OCI-LY1 (cell line): ENCODE measurements at regions not wholly inside any gene's neighbourhood (a gene's known extent, or its start where the extent isn't known, plus 50 kb on each side); places are given as distances from the start of the nearest gene placed in this dataset.

Source experiments
- H2AFZ ChIP-seq: fragments of 200-600 bp; sonication (generic), shearing (Covaris generic); 2 replicates; pipeline ENCODE4 v1.6.0; 2014; ENCODE audit warnings: antibody characterized with exemption, mild to moderate bottlenecking, low read length
- H3F3A ChIP-seq: fragments of 200-600 bp; sonication (generic), shearing (Covaris generic); 2 replicates; pipeline ENCODE4 v1.6.0; 2014; ENCODE audit warnings: mild to moderate bottlenecking, antibody characterized with exemption, low read length, moderate library complexity; ENCODE audit not compliant: insufficient read depth
- H3K27ac ChIP-seq: fragments of 200-600 bp; sonication (generic); 2 replicates; pipeline ENCODE4 v1.5.1; 2014; ENCODE audit warnings: low read length, mixed run types, mild to moderate bottlenecking, low read depth; ENCODE audit not compliant: poor library complexity, severe bottlenecking
- H3K27me3 ChIP-seq: fragments of 200-600 bp; sonication (generic); 2 replicates; pipeline ENCODE4 v1.6.0; 2014; ENCODE audit warnings: antibody characterized with exemption, mild to moderate bottlenecking, low read length, moderate library complexity; ENCODE audit not compliant: insufficient read depth
- H3K36me3 ChIP-seq: fragments of 200-600 bp; sonication (generic); 2 replicates; pipeline ENCODE4 v1.6.1; 2014; ENCODE audit warnings: mild to moderate bottlenecking, antibody characterized with exemption, low read length, moderate library complexity, mixed read lengths; ENCODE audit not compliant: insufficient read depth
- H3K4me1 ChIP-seq: fragments of 200-600 bp; sonication (generic); 2 replicates; pipeline ENCODE4 v1.5.1; 2014; ENCODE audit warnings: mild to moderate bottlenecking, low read length, moderate library complexity; ENCODE audit not compliant: insufficient read depth, severe bottlenecking
- H3K4me2 ChIP-seq: fragments of 200-600 bp; sonication (generic), shearing (Covaris generic); 2 replicates; pipeline ENCODE4 v1.6.1; 2014; ENCODE audit warnings: low read length
- H3K4me3 ChIP-seq: fragments of 200-600 bp; sonication (generic); 2 replicates; pipeline ENCODE4 v1.5.1; 2014; ENCODE audit warnings: low read length, low read depth, mild to moderate bottlenecking, mixed read lengths; ENCODE audit not compliant: poor library complexity, severe bottlenecking
- H3K79me2 ChIP-seq: fragments of 200-600 bp; shearing (Covaris generic); 2 replicates; pipeline ENCODE4 v1.6.1; 2016; ENCODE audit warnings: mixed run types, low read length, mixed read lengths; ENCODE audit not compliant: insufficient read depth
- H3K9ac ChIP-seq: fragments of 200-600 bp; sonication (generic), shearing (Covaris generic); 2 replicates; pipeline ENCODE4 v1.6.1; 2014; ENCODE audit warnings: mild to moderate bottlenecking, low read length, mixed read lengths
- H3K9me2 ChIP-seq: fragments of 200-600 bp; sonication (generic), shearing (Covaris generic); 2 replicates; pipeline ENCODE4 v1.6.1; 2014; ENCODE audit warnings: low read depth, mild to moderate bottlenecking, low read length, mixed read lengths
- H3K9me3 ChIP-seq: fragments of 200-600 bp; shearing (Covaris generic); 2 replicates; pipeline ENCODE4 v1.6.1; 2014; ENCODE audit warnings: low read length, mixed read lengths
- H4K20me1 ChIP-seq: fragments of 200-600 bp; sonication (generic), shearing (Covaris generic); 2 replicates; pipeline ENCODE4 v1.6.0; 2016; ENCODE audit warnings: mild to moderate bottlenecking, low read length; ENCODE audit not compliant: insufficient read depth
- EZH2 ChIP-seq: fragments of 200-600 bp; sonication (generic), shearing (Covaris generic); IDR thresholded peaks from 2 replicates; pipeline ENCODE4 v1.8.0; 2017; ENCODE audit warnings: borderline replicate concordance, mixed run types, mild to moderate bottlenecking, antibody characterized with exemption, low read length, moderate library complexity, mixed read lengths
- TF ChIP-seq, protein P1 (sequence below): fragments of 200-600 bp; sonication (generic), shearing (Covaris generic); IDR thresholded peaks from 2 replicates; pipeline ENCODE4 v1.5.1; 2017; ENCODE audit warnings: mild to moderate bottlenecking, antibody characterized with exemption, low read length, moderate library complexity, mixed read lengths

DNA sequence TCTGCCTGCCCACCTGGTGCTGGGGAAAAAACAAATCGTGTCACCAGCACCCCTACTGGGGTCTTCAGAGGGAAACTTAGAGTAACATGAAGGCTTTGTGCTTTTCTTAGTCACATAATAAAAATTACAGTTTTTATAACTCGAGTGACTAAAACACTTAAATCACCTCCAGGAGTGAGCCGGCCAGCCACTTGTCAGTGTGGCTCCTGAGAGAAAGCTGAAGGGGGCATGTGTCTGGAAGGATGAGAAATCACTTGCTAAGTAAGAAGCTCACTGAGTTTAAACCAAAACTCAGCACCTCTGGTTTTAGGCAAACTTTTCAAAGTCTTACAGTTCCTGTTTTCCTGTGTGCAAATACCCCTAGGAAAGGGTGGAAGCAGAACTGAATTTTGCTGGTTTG is 372.2 kb downstream of the CDH26 start:
- H4K20me1 ChIP-seq, result no peaks in the 10 kb centered on the region
- H3K9ac ChIP-seq, result no peak overlapping the region
- no peaks in the 10 kb centered on the region for H3K79me2 ChIP-seq
- no peak overlapping the region for H3K4me3 ChIP-seq
- H2AFZ ChIP-seq, result no peak overlapping the region
- no peak for TF ChIP-seq EZH2
- TF ChIP-seq, protein P1, sequence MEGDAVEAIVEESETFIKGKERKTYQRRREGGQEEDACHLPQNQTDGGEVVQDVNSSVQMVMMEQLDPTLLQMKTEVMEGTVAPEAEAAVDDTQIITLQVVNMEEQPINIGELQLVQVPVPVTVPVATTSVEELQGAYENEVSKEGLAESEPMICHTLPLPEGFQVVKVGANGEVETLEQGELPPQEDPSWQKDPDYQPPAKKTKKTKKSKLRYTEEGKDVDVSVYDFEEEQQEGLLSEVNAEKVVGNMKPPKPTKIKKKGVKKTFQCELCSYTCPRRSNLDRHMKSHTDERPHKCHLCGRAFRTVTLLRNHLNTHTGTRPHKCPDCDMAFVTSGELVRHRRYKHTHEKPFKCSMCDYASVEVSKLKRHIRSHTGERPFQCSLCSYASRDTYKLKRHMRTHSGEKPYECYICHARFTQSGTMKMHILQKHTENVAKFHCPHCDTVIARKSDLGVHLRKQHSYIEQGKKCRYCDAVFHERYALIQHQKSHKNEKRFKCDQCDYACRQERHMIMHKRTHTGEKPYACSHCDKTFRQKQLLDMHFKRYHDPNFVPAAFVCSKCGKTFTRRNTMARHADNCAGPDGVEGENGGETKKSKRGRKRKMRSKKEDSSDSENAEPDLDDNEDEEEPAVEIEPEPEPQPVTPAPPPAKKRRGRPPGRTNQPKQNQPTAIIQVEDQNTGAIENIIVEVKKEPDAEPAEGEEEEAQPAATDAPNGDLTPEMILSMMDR, result no peak
- no peaks in the 10 kb centered on the region for H3K36me3 ChIP-seq
- H3F3A ChIP-seq, result no peaks in the 10 kb centered on the region
- H3K27ac ChIP-seq, result no peak overlapping the region
- no peaks in the 10 kb centered on the region for H3K9me3 ChIP-seq
- H3K4me2 ChIP-seq, result no peak overlapping the region
- H3K4me1 ChIP-seq, result no peaks in the 10 kb centered on the region
- H3K27me3 ChIP-seq, result no peaks in the 10 kb centered on the region; the same call in 1 of the 2 replicates
- no peaks in the 10 kb centered on the region for H3K9me2 ChIP-seq

DNA sequence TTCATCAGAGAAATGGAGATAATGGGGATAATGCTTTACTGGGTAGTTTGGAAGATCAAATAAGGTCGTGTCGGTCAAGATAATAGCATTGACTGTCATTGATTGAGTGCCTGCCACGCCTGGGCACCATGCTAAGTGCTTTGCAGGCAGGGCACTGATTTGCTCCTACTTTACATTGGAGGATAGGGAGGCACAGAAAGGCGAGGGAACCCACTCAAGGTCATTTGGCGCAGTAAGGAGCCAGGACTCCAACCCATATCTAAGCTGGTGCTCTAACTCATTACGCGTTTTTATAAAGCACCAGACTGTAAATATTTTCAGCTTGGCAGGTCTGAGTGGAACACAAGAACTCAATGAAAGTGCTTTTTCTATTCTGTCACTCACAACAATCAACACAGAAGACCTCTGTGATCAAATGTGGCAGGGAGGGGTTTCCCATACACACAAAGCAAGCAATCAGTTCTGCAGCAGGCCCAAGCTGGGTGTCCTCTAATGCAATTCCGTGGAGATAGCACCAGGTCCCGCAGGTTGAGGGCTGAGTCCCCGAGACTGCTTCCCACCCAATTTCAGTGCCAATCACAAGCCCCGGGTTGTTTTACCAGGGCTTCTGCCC is 373.6 kb downstream of the CDH26 start:
- Histone ChIP-seq H3K9me2 (no peaks in the 10 kb centered on the region), H3K27me3 (no peaks in the 10 kb centered on the region), H3K9me3 (no peaks in the 10 kb centered on the region), H3K79me2 (no peaks in the 10 kb centered on the region), H3K9ac (no peak overlapping the region), H3F3A (no peaks in the 10 kb centered on the region), H4K20me1 (no peaks in the 10 kb centered on the region), H2AFZ (no peak overlapping the region), H3K4me3 (no peak overlapping the region), H3K4me1 (no peaks in the 10 kb centered on the region), H3K4me2 (no peak overlapping the region), H3K36me3 (no peaks in the 10 kb centered on the region), H3K27ac (no peak overlapping the region)
- TF ChIP-seq, protein P1, result no peak
- TF ChIP-seq EZH2, result no peak

DNA sequence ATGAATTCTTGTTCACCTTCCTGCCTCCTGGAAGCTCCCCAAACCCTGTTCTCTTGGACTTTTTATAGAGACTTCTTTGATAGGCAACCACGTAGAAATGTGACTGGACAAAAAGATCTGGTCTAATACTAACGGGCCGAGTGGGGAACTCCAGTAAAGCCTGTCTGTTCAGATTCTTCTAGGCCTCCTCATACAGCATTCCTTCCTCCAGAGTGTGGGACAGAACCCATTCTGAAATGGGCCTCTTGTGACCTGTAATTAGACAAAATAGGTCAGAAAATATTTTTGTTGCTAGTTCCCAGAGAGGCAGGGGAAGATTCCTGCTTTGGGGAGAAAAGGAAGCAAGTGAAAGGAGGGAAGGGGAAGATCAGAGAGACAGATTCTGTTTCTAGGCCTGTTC is 374.3 kb downstream of the CDH26 start:
- Histone ChIP-seq H3K9me2 (no peaks in the 10 kb centered on the region), H4K20me1 (no peaks in the 10 kb centered on the region), H3K79me2 (no peaks in the 10 kb centered on the region), H3K9ac (no peak overlapping the region), H3K27ac (no peak overlapping the region), H2AFZ (no peak overlapping the region), H3K4me2 (no peak overlapping the region), H3K9me3 (no peaks in the 10 kb centered on the region), H3K4me3 (no peak overlapping the region), H3F3A (no peaks in the 10 kb centered on the region), H3K4me1 (no peaks in the 10 kb centered on the region), H3K27me3 (no peaks in the 10 kb centered on the region), H3K36me3 (no peaks in the 10 kb centered on the region)
- TF ChIP-seq, protein P1, result no peak
- no peak for TF ChIP-seq EZH2
